Trophoblast cell (in vitro differentiated cells and primary cell): ENCODE measurements at regions not wholly inside any gene's neighbourhood (a gene's known extent, or its start where the extent isn't known, plus 50 kb on each side); places are given as distances from the start of the nearest gene placed in this dataset.

Experiments
- DNase-seq, 2 donors: peaks; one replicate each; pipeline ENCODE4 v3.0.0-alpha.2; 2016
- H2AFZ ChIP-seq: 2 replicates; pipeline ENCODE4 v1.6.1; 2013; ENCODE audit warnings: low read length, moderate library complexity, mild to moderate bottlenecking; ENCODE audit not compliant: insufficient read depth, poor library complexity
- H2AK5ac ChIP-seq: 2 replicates; pipeline ENCODE4 v1.6.1; 2013; ENCODE audit warnings: mild to moderate bottlenecking, low read length
- H2BK120ac ChIP-seq: 2 replicates; pipeline ENCODE4 v1.6.1; 2013; ENCODE audit warnings: low read length, mild to moderate bottlenecking, moderate library complexity; ENCODE audit not compliant: insufficient read depth, poor library complexity
- H2BK12ac ChIP-seq: 2 replicates; pipeline ENCODE4 v1.6.1; 2013; ENCODE audit warnings: mild to moderate bottlenecking, low read length, moderate library complexity
- H2BK5ac ChIP-seq: 2 replicates; pipeline ENCODE4 v1.6.1; 2013; ENCODE audit warnings: low read length, low read depth, moderate library complexity, mild to moderate bottlenecking; ENCODE audit not compliant: poor library complexity
- H3K14ac ChIP-seq: 2 replicates; pipeline ENCODE4 v1.6.1; 2013; ENCODE audit warnings: mild to moderate bottlenecking, low read length
- H3K18ac ChIP-seq: 2 replicates; pipeline ENCODE4 v1.6.1; 2013; ENCODE audit warnings: mild to moderate bottlenecking, low read length
- H3K23ac ChIP-seq: 2 replicates; pipeline ENCODE4 v1.6.1; 2013; ENCODE audit warnings: low read length
- H3K27ac ChIP-seq: 2 replicates; pipeline ENCODE4 v1.5.1; 2013; ENCODE audit warnings: low read depth, mild to moderate bottlenecking, inconsistent platforms, low read length, moderate library complexity
- H3K27me3 ChIP-seq: 2 replicates; pipeline ENCODE4 v1.6.1; 2013; ENCODE audit warnings: inconsistent platforms, mild to moderate bottlenecking, low read length, moderate library complexity; ENCODE audit not compliant: insufficient read depth
- H3K36me3 ChIP-seq, 2 experiments: 1 replicate in 1 of 2; 2 replicates in 1 of 2; pipeline ENCODE4 v1.6.1; 2013; ENCODE audit warnings: low read length in 2 of 2, mild to moderate bottlenecking in 2 of 2, moderate library complexity in 1 of 2; ENCODE audit not compliant: insufficient read depth in 2 of 2, control insufficient read depth in 1 of 2
- H3K4ac ChIP-seq: 2 replicates; pipeline ENCODE4 v1.6.1; 2013; ENCODE audit warnings: low read depth, mild to moderate bottlenecking, low read length, moderate library complexity
- H3K4me1 ChIP-seq, 2 experiments: 1 replicate in 1 of 2; 2 replicates in 1 of 2; pipeline ENCODE4 v1.6.1; 2013; ENCODE audit warnings: low read length in 2 of 2, mild to moderate bottlenecking in 2 of 2, moderate library complexity in 1 of 2; ENCODE audit not compliant: insufficient read depth in 2 of 2, control insufficient read depth in 1 of 2
- H3K4me2 ChIP-seq: 2 replicates; pipeline ENCODE4 v1.6.1; 2013; ENCODE audit warnings: inconsistent platforms, mild to moderate bottlenecking, low read length, moderate library complexity
- H3K4me3 ChIP-seq: 2 replicates; pipeline ENCODE4 v1.5.1; 2013; ENCODE audit warnings: mild to moderate bottlenecking, low read depth, low read length, inconsistent platforms
- H3K79me1 ChIP-seq: one replicate; pipeline ENCODE4 v1.6.1; 2013; ENCODE audit warnings: low read length
- H3K79me2 ChIP-seq: 2 replicates; pipeline ENCODE4 v1.6.1; 2013; ENCODE audit warnings: low read length, mild to moderate bottlenecking; ENCODE audit not compliant: control insufficient read depth, insufficient read depth, poor library complexity
- H3K9ac ChIP-seq: 2 replicates; pipeline ENCODE4 v1.6.1; 2013; ENCODE audit warnings: mild to moderate bottlenecking, low read length
- H3K9me3 ChIP-seq: 2 replicates; pipeline ENCODE4 v1.6.1; 2013; ENCODE audit warnings: low read depth, mild to moderate bottlenecking, control low read depth, inconsistent platforms, low read length; ENCODE audit not compliant: insufficient read depth
- H4K12ac ChIP-seq: 2 replicates; pipeline ENCODE4 v1.6.1; 2013; ENCODE audit warnings: low read depth, mild to moderate bottlenecking, low read length, moderate library complexity
- H4K8ac ChIP-seq: 2 replicates; pipeline ENCODE4 v1.6.1; 2013; ENCODE audit warnings: low read depth, mild to moderate bottlenecking, low read length, moderate library complexity
- H4K91ac ChIP-seq: one replicate; pipeline ENCODE4 v1.6.1; 2013; ENCODE audit warnings: low read depth, mild to moderate bottlenecking, low read length, moderate library complexity
- WGBS: extraction: QIAGEN DNeasy Blood & Tissue Kit; methylation state at CpG from one replicate; pipeline ENCODE4 v1.1.7; 2013; ENCODE audit warnings: missing lambda C conversion rate; ENCODE audit not compliant: insufficient read length, insufficient coverage; ENCODE audit errors: extremely low coverage; 5-methylcytosine and 5-hydroxymethylcytosine counted together

DNA sequence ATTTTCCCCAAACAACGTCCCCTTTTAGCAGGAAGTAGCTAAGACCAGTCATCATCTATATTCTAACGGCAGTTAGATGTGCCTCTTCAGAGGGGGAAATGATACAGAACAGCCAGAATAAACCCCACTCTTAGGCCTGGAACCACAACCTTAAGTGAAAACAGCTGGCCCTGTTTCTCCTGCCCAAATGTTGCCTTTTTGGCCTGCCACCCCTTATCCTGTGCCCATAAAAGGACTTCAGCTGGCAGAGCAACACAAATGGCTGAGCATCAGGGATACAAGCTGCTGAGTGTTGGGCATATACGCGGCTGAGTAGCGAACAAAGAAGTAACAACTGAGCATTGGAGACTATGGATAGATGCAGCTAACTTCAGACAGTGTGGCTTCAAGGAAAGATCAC lies 1491.4 kb downstream of the LRRC4C start:
- H3K14ac ChIP-seq: no peak overlapping the region
- H3K23ac ChIP-seq: no peak overlapping the region

DNA sequence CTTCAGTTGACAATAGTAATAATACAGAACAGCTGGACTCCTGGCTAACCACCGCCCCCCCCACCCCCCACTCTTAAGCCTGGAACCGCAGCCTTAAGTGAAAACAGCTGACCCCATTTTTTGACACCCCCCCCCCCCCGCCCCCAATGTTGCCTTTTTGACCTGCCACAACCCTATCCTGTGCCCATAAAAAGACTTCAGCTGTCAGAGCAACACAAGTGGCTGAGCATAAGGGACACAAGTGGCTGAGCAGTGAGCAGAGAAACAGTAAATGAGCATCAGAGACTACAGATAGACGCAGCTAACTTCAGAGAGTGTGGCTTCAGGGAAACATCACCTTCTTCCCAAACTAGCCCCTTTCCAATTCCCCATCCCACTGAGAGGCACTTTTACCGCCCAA lies 1493.8 kb downstream of the LRRC4C start:
- no peak overlapping the region for H2BK120ac ChIP-seq
- H4K12ac ChIP-seq: no peak overlapping the region
- no peaks in the 10 kb centered on the region for H3K4me1 ChIP-seq
- no peak overlapping the region for H2AK5ac ChIP-seq
- no peak overlapping the region for H3K9ac ChIP-seq
- H3K4ac ChIP-seq: no peak overlapping the region
- H3K79me2 ChIP-seq: no peaks in the 10 kb centered on the region
- H3K14ac ChIP-seq: no peak overlapping the region
- H3K18ac ChIP-seq: no peak overlapping the region
- H4K91ac ChIP-seq: no peak overlapping the region
- no peak overlapping the region for H2AFZ ChIP-seq
- no peak overlapping the region for H2BK5ac ChIP-seq
- no peaks in the 10 kb centered on the region for H3K9me3 ChIP-seq
- no peak overlapping the region for H3K4me3 ChIP-seq
- no peak overlapping the region for H3K4me2 ChIP-seq
- no peak overlapping the region for H4K8ac ChIP-seq
- 100% methylated on average over 1 of the region's 5 CpGs for WGBS
- H3K79me1 ChIP-seq: no peaks in the 10 kb centered on the region
- no peaks in the 10 kb centered on the region for H3K27me3 ChIP-seq
- H3K23ac ChIP-seq: no peak overlapping the region
- H3K36me3 ChIP-seq: no peaks in the 10 kb centered on the region
- DNase-seq: no peak
- no peak overlapping the region for H2BK12ac ChIP-seq
- no peak overlapping the region for H3K27ac ChIP-seq

More for the DNA sequence above, 1491.4 kb downstream of the LRRC4C start:
- WGBS: no CpG with 5 or more reads among the region's 5 CpGs
- Histone ChIP-seq H3K27me3 (no peaks in the 10 kb centered on the region), H4K12ac (no peak overlapping the region), H2AFZ (no peak overlapping the region), H3K4me3 (no peak overlapping the region), H2AK5ac (no peak overlapping the region), H2BK12ac (no peak overlapping the region), H3K36me3 (no peaks in the 10 kb centered on the region), H3K18ac (no peak overlapping the region), H3K79me1 (no peaks in the 10 kb centered on the region), H2BK5ac (no peak overlapping the region), H4K91ac (no peak overlapping the region), H3K4me1 (no peaks in the 10 kb centered on the region), H3K4ac (no peak overlapping the region), H3K4me2 (no peak overlapping the region), H3K27ac (no peak overlapping the region), H3K79me2 (no peaks in the 10 kb centered on the region), H2BK120ac (no peak overlapping the region), H4K8ac (no peak overlapping the region), H3K9ac (no peak overlapping the region), H3K9me3 (no peaks in the 10 kb centered on the region)
- DNase-seq: no peak

DNA sequence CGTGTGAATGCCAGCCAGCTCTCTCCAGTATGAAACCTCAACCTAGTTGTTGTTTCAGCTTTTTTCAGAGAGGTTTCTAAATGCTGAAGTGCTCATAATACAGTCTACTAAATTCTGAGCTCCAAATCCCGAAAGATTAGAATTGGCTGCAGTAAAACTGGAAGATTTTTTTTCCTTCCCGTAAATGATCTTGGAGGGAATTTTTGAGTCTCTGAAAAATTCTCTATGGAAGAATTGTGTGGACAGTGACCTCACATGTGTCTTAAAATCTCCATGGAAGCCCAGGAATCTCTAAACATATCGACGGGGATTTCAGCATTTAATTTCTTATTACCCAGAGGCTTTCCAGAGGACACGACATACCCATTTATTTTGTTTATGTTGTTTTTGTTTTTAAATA lies 1499.2 kb downstream of the LRRC4C start:
- no peak overlapping the region for H2BK12ac ChIP-seq
- no peaks in the 10 kb centered on the region for H3K27me3 ChIP-seq
- H4K12ac ChIP-seq: no peak overlapping the region
- no peaks in the 10 kb centered on the region for H3K79me1 ChIP-seq
- no peak overlapping the region for H3K9ac ChIP-seq
- H2BK5ac ChIP-seq: no peak overlapping the region
- H2AFZ ChIP-seq: no peak overlapping the region
- no peak overlapping the region for H4K91ac ChIP-seq
- no peak overlapping the region for H4K8ac ChIP-seq
- DNase-seq: no peak
- no peaks in the 10 kb centered on the region for H3K36me3 ChIP-seq
- H3K4me3 ChIP-seq: no peak overlapping the region
- WGBS: no CpG with 5 or more reads among the region's 6 CpGs
- H3K23ac ChIP-seq: no peak overlapping the region
- no peak overlapping the region for H3K18ac ChIP-seq
- H2BK120ac ChIP-seq: no peak overlapping the region
- no peaks in the 10 kb centered on the region for H3K9me3 ChIP-seq
- no peak overlapping the region for H2AK5ac ChIP-seq
- H3K27ac ChIP-seq: no peak overlapping the region
- no peak overlapping the region for H3K14ac ChIP-seq
- H3K79me2 ChIP-seq: no peaks in the 10 kb centered on the region
- H3K4me1 ChIP-seq: no peaks in the 10 kb centered on the region
- H3K4ac ChIP-seq: no peak overlapping the region
- no peak overlapping the region for H3K4me2 ChIP-seq

DNA sequence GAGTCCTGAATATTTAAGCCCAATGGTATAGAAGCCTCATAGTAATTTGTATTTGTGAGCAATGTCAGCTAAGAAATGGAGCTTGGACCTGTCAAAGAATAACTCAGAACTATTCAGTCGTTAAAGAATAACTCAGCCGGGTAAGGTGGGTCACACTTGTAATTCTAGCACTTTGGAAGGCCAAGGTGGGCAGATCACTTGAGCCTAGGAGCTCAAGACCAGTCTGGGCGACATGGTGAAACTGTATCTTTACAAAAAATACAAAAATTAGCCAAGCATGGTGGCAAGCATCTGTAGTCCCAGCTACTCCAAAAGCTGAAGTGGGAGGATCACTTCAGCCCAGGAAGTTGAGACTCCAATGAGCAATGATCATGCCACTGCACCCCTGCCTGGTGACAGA lies 1526.5 kb downstream of the LRRC4C start:
- no peaks in the 10 kb centered on the region for H3K27me3 ChIP-seq
- no peaks in the 10 kb centered on the region for H3K4me1 ChIP-seq
- no peaks in the 10 kb centered on the region for H3K79me1 ChIP-seq
- no peak overlapping the region for H4K12ac ChIP-seq
- no peak overlapping the region for H2BK120ac ChIP-seq
- no peak overlapping the region for H3K18ac ChIP-seq
- no peak overlapping the region for H3K14ac ChIP-seq
- H3K9ac ChIP-seq: no peak overlapping the region
- H2BK12ac ChIP-seq: no peak overlapping the region
- no peak overlapping the region for H2AFZ ChIP-seq
- no peak overlapping the region for H3K4me2 ChIP-seq
- no peak for DNase-seq
- no CpG with 5 or more reads among the region's 3 CpGs for WGBS
- no peaks in the 10 kb centered on the region for H3K79me2 ChIP-seq
- H3K27ac ChIP-seq: no peak overlapping the region
- no peak overlapping the region for H3K4ac ChIP-seq
- H2AK5ac ChIP-seq: no peak overlapping the region
- no peak overlapping the region for H4K8ac ChIP-seq
- H3K36me3 ChIP-seq: no peaks in the 10 kb centered on the region
- H3K9me3 ChIP-seq: no peaks in the 10 kb centered on the region
- no peak overlapping the region for H2BK5ac ChIP-seq
- H3K23ac ChIP-seq: no peak overlapping the region
- no peak overlapping the region for H3K4me3 ChIP-seq
- H4K91ac ChIP-seq: no peak overlapping the region
